IPS DF 6.9 (cell line): ENCODE measurements at regions not wholly inside any gene's neighbourhood (a gene's known extent, or its start where the extent isn't known, plus 50 kb on each side); places are given as distances from the start of the nearest gene placed in this dataset.

Source experiments
- DNase-seq: peaks from one replicate; pipeline ENCODE4 v3.0.0-alpha.2; 2013; ENCODE audit warnings: low read depth, low spot score
- H3K27ac ChIP-seq: one replicate; pipeline ENCODE4 v1.5.1; 2013; ENCODE audit warnings: low read length, control low read depth
- H3K27me3 ChIP-seq: 2 replicates; pipeline ENCODE4 v1.6.1; 2013; ENCODE audit warnings: mild to moderate bottlenecking, low read length; ENCODE audit not compliant: control insufficient read depth, insufficient read depth
- H3K36me3 ChIP-seq: 2 replicates; pipeline ENCODE4 v1.6.1; 2013; ENCODE audit warnings: low read length; ENCODE audit not compliant: control insufficient read depth, insufficient read depth
- H3K4me1 ChIP-seq: 2 replicates; pipeline ENCODE4 v1.6.1; 2013; ENCODE audit warnings: low read length; ENCODE audit not compliant: control insufficient read depth, insufficient read depth
- H3K4me3 ChIP-seq: 2 replicates; pipeline ENCODE4 v1.5.1; 2013; ENCODE audit warnings: mild to moderate bottlenecking, low read length
- H3K9me3 ChIP-seq: 2 replicates; pipeline ENCODE4 v1.6.1; 2013; ENCODE audit warnings: low read length, inconsistent platforms; ENCODE audit not compliant: control insufficient read depth, insufficient read depth
- WGBS: extraction: QIAGEN DNeasy Blood & Tissue Kit; methylation state at CpG from one replicate; pipeline ENCODE4 v1.1.7; 2013; ENCODE audit warnings: mixed read lengths, missing lambda C conversion rate; ENCODE audit not compliant: insufficient read length, insufficient coverage; 5-methylcytosine and 5-hydroxymethylcytosine counted together

DNA sequence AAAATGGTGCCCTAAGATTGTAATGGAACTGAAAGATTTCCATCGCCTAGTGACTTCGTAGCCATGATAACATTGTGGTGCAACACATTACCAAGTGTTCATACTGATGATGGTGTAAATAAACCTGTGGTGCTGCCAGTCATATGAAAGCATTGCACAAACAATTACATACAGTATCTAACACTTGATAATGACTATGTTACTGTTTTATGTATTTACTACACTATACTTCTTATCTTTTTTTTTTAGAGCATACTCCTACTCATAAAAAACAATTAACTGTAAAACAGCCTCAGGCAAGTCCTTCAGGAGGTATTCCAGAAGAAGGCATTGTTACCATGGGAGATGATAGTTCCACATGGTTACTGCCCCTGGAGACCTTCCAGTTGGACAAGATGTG lies 152.7 kb upstream of the EDNRA start:
- H3K9me3 ChIP-seq, result no peaks in the 10 kb centered on the region
- no peak overlapping the region for H3K27ac ChIP-seq
- H3K4me3 ChIP-seq, result no peak overlapping the region
- H3K4me1 ChIP-seq, result no peaks in the 10 kb centered on the region
- no CpG with 5 or more reads among the region's 2 CpGs for WGBS
- no peaks in the 10 kb centered on the region for H3K36me3 ChIP-seq
- DNase-seq, result no peak
- no peaks in the 10 kb centered on the region for H3K27me3 ChIP-seq

DNA sequence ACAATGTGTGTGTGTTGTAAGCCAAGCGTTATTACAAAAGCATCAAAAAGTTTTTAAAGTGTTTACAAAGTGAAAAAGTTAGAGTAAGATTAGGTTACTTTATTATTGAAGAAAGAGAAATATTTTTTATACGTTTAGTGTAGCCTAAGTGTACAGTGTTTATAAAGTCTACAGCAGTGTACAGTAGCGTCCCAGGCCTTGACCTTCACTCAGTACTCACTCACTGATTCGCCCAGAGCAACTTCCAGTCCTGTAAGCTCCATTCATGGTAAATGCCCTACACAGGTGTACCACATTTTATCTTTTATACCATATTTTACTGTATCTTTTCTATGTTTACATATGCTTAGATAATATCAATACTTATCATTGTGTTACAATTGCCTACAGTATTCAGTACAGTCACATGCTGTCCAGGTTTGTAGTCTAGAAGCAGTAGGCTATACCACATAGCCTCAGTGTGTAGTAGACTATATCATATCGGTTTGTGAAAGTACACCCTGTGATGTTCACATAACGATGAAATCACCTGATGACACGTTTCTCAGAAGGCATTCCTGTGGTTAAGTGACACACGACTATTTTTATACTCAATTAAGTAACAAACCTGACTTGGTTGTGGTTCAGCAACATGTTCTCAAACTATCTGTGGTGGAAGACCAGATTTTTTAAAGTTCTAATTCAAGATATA lies 152.0 kb upstream of the EDNRA start:
- H3K27me3 ChIP-seq, result no peaks in the 10 kb centered on the region
- 100% methylated on average over 1 of the region's 8 CpGs for WGBS
- H3K36me3 ChIP-seq, result no peaks in the 10 kb centered on the region
- no peaks in the 10 kb centered on the region for H3K4me1 ChIP-seq
- no peak overlapping the region for H3K4me3 ChIP-seq
- H3K27ac ChIP-seq, result no peak overlapping the region
- no peak for DNase-seq
- no peaks in the 10 kb centered on the region for H3K9me3 ChIP-seq

DNA sequence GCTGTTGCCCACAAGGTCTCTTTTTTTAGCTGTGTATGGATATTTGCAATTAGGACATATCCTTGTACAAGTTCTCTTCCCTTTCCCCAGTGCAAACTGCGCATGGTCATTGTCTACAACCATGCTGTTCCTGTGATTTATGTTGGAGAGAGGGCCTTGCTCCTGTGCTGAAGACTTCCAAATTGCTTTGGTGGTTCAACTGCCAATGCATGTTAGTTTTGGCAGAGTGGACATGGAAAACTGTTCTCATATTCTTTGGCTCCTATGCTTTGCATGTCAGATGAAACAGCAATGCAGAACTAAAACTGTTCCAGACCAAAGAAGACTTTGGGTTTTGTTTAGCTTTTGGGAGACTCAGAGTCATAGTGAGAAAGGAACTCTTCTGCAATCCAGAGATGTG lies 148.8 kb upstream of the EDNRA start:
- no peak overlapping the region for H3K27ac ChIP-seq
- no peaks in the 10 kb centered on the region for H3K36me3 ChIP-seq
- no peaks in the 10 kb centered on the region for H3K27me3 ChIP-seq
- no peak overlapping the region for H3K4me3 ChIP-seq
- no peak for DNase-seq
- no peaks in the 10 kb centered on the region for H3K9me3 ChIP-seq
- H3K4me1 ChIP-seq, result no peaks in the 10 kb centered on the region
- no CpG with 5 or more reads among the region's 1 CpG for WGBS

DNA sequence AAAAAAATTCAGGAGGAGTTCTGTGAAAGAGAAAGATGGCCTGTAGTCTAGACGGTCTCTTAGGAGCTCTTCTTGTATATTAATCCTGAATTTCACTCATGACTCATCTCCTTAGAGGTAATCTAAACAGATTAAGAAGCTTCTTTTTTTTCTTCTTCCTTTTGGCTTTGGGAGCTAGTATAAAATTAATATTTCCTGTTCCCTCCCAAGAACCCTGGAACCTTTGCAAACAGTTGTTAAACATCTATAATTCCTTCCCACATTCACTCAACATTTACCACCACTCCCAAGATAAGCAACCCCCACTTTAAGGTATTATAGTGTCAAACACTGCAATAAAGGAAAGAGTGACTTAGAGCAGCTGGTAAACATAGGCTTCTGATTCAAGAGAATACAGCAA lies 146.4 kb upstream of the EDNRA start:
- Histone ChIP-seq H3K9me3 (no peaks in the 10 kb centered on the region), H3K27me3 (no peaks in the 10 kb centered on the region), H3K4me3 (no peak overlapping the region), H3K36me3 (no peaks in the 10 kb centered on the region), H3K4me1 (no peaks in the 10 kb centered on the region), H3K27ac (no peak overlapping the region)
- no CpG with 5 or more reads among the region's 1 CpG for WGBS
- no peak for DNase-seq

DNA sequence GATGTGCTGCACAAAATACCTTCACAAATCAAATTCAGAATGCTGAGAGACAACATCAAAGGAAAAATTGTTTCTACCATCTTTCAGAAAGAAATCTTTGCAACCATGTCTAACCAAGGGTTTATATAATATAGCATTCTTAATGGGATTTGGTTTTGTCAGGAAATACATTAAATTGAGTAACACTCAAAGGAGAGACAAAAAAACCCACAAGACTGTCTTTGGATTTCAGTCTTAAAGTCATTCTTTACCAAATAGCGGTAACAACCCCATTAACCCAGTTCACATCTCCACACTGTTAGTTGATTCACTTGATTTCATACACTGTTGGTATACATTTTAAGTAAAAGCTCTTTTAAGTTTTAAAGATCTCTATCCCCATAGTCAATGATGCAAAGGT lies 145.7 kb upstream of the EDNRA start:
- DNase-seq, result no peak
- H3K4me3 ChIP-seq, result no peak overlapping the region
- H3K27ac ChIP-seq, result no peak overlapping the region
- H3K4me1 ChIP-seq, result no peaks in the 10 kb centered on the region
- no peaks in the 10 kb centered on the region for H3K36me3 ChIP-seq
- H3K27me3 ChIP-seq, result no peaks in the 10 kb centered on the region
- no CpG with 5 or more reads among the region's 1 CpG for WGBS
- no peaks in the 10 kb centered on the region for H3K9me3 ChIP-seq

DNA sequence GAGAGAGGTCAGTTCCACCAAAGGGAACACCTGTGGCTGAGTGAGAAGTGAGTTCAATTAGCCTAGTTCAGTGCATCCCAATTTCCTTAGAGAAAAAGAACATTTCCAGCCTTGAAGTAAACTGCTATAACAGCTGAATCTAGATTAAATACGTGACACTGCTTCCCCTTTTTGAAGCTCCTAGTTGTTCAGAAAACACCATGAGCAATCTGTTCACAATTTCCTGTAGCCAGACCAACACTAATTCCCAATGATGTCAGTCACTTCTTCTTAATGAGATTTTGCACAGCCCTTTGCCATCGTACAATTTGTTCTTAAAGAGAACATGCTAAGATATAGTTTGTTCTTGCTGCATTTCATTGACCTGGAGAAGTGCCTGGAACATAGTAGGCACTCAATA lies 144.6 kb upstream of the EDNRA start:
- no peaks in the 10 kb centered on the region for H3K9me3 ChIP-seq
- H3K36me3 ChIP-seq, result no peaks in the 10 kb centered on the region
- H3K4me3 ChIP-seq, result no peak overlapping the region
- no peak for DNase-seq
- no peaks in the 10 kb centered on the region; the same call in 1 of the 2 replicates for H3K4me1 ChIP-seq
- no CpG with 5 or more reads among the region's 2 CpGs for WGBS
- no peak overlapping the region for H3K27ac ChIP-seq
- H3K27me3 ChIP-seq, result no peaks in the 10 kb centered on the region

DNA sequence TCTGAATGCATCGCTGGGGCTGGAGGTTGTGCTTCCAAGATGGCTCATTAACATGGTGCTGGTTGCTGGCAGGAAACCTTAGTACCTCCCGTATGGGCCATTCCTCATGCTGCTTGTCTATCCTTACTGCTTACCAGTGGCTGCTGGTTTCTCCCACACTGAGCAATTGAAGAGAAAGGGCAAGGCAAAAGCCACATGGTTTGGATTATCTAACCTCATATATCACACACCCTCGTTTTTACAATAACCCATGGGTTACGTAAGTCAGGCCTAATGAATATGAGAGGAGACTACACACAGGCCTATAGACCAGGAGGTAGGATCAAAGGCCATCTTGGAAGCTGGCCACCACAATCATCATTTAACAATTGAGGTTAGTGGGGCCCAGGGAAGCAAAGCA lies 141.8 kb upstream of the EDNRA start:
- H3K9me3 ChIP-seq, result no peaks in the 10 kb centered on the region
- no CpG with 5 or more reads among the region's 4 CpGs for WGBS
- DNase-seq, result no peak
- no peaks in the 10 kb centered on the region for H3K36me3 ChIP-seq
- no peak overlapping the region for H3K4me3 ChIP-seq
- no peaks in the 10 kb centered on the region for H3K27me3 ChIP-seq
- no peaks in the 10 kb centered on the region; the same call in 1 of the 2 replicates for H3K4me1 ChIP-seq
- no peak overlapping the region for H3K27ac ChIP-seq

DNA sequence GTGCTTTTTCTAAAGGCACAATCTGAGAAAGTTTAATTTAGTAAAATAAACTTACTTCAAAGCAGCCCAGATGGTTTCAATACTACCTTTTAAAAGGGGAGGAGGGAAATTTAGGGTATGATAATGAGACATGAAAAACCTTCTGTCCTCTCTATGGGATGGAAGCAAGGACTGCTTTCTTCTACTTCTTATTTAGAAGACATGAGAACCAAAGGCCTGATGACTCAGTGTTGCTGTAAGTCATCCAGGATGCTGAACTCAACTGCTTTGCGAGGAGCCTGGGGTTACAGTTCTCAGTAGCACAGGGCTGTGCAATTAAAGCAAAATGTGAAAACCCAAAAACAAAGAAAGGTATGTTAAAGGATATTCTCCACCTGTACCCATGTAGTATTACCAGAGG lies 140.8 kb upstream of the EDNRA start:
- Histone ChIP-seq H3K4me1 (no peaks in the 10 kb centered on the region; the same call in 1 of the 2 replicates), H3K36me3 (no peaks in the 10 kb centered on the region), H3K27ac (no peak overlapping the region), H3K9me3 (no peaks in the 10 kb centered on the region), H3K27me3 (no peaks in the 10 kb centered on the region), H3K4me3 (no peak overlapping the region)
- WGBS, result no CpG with 5 or more reads among the region's 1 CpG
- DNase-seq, result no peak

GRCh38 chr4:147340591-147341120 lies 140.2 kb upstream of the EDNRA start:
- DNase-seq, result no peak
- Histone ChIP-seq H3K27ac (no peak overlapping the region), H3K4me1 (no peaks in the 10 kb centered on the region; the same call in 1 of the 2 replicates), H3K27me3 (no peaks in the 10 kb centered on the region), H3K36me3 (no peaks in the 10 kb centered on the region), H3K9me3 (no peaks in the 10 kb centered on the region), H3K4me3 (no peak overlapping the region)
- no CpG with 5 or more reads among the region's 3 CpGs for whole genome bisulfite sequencing

- no peaks in the 10 kb centered on the region for H3K27me3 ChIP-seq
- WGBS, result no CpG with 5 or more reads among the region's 1 CpG
- H3K9me3 ChIP-seq, result no peaks in the 10 kb centered on the region
- H3K4me1 ChIP-seq, result no peaks in the 10 kb centered on the region; the same call in 1 of the 2 replicates
- H3K36me3 ChIP-seq, result no peaks in the 10 kb centered on the region
- DNase-seq, result no peak
- H3K27ac ChIP-seq, result no peak overlapping the region
- H3K4me3 ChIP-seq, result no peak overlapping the region
Observed at GRCh38 chr4:147343692-147344091, 137.2 kb upstream of the EDNRA start.

GRCh38 chr4:147345662-147346061 lies 135.2 kb upstream of the EDNRA start:
- Histone ChIP-seq H3K27ac (no peak overlapping the region), H3K36me3 (no peaks in the 10 kb centered on the region), H3K9me3 (no peaks in the 10 kb centered on the region), H3K4me3 (no peak overlapping the region), H3K27me3 (no peaks in the 10 kb centered on the region), H3K4me1 (no peaks in the 10 kb centered on the region)
- DNase-seq, result no peak
- WGBS, result no CpG with 5 or more reads among the region's 1 CpG
